ENCODE measurements at regions not wholly inside any gene's neighbourhood (a gene's known extent, or its start where the extent isn't known, plus 50 kb on each side); places are given as distances from the start of the nearest gene placed in this dataset.

DNA sequence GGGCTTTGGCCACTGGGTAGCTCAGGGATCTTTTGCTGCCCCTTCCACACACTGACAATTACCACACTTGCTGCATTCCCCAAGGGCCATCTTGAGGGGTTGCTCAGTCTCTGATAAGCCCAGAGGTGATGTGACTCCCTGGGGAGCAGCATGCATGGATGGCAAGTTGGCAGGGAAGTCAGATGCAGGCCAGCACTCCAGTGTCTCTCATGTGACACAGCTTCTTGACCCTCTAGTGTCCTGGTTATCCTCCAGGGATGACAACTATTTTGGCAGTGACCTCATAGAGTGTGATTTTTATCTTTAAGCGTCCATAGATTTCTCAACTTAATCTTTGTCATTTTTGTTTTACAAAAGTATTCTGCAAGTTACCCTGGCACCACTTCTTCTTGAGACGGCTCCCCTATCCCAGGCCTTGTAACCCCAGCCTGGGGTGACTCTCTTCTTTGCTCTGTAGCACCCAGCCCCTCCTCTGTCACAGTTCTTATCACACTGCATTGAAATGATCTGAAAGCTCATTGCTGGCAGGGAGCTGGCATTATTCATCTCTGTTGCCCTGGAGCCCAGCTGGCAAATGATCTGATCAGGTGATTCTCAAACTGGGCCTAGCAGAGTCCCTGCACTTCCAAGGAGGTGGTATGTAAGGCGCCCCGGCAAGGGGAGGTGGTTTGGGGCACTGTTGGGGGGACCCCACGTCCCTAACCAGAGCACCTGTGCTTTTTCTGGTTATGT is 72.6 kb downstream of the TENT5C start:
- no peak for DNase-seq

DNA sequence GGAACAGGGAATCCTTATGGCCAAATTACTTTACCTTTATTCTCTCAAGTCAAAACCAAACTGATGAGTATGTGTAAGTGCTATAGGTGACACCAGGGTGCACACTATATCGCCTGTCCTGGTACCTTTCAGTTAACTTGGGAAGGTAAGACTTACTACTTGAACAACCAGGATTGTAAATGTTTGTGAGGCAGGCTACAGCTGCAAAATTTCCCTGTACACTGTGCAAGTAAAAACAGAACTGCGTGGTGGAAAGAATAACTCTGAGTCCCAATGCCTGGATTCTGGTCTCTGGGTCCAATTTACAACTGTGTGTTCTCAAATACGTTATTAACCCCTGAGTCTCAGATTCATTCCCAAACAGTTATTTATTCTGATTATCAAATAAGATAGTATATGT is 73.5 kb downstream of the TENT5C start:
- DNase-seq: no peak

GRCh38 chr1:117679868-117680267 is 74.0 kb downstream of the TENT5C start:
- DNase-seq: no peak

DNA sequence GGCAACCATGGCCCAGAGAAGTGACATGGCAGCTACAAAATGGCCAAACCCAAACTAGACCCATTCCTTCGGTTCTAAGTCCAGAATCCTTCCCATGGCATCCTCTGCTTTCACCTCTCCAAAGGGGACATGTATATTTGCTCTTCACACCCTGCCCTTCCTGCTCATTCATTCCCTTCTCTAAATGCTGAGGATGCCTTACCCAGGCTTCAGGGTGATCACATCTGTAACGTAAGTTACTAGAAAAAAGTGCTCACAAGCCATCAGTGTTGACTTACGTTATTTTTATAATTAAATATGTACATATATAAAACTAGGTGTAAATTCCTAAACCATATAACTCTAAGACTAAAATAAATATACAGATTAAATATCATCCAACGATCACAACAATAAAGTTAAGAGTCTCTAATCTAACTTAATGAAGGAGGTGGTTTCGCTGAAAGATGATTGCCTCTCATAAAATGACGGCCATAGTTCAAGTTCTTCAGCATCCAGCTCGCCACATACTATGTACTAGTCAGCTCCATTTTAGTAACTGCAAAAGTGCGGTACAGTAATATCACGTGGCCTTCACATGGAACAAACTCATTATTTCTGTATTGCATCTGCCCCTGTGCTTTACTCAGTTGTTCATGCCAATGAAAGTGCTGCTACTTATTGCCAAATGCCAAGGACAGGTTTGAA is 74.6 kb downstream of the TENT5C start:
- no peak for DNase-seq

GRCh38 chr1:117681093-117681900 is 75.4 kb downstream of the TENT5C start:
- DNase-seq: no peak

- no peak for DNase-seq
Measured at GRCh38 chr1:117681901-117682250, 76.0 kb downstream of the TENT5C start.

GRCh38 chr1:117682372-117682771 is 76.5 kb downstream of the TENT5C start:
- no peak for DNase-seq

- DNase-seq: no peak
Measured at GRCh38 chr1:117683571-117684285, 77.9 kb downstream of the TENT5C start.

DNA sequence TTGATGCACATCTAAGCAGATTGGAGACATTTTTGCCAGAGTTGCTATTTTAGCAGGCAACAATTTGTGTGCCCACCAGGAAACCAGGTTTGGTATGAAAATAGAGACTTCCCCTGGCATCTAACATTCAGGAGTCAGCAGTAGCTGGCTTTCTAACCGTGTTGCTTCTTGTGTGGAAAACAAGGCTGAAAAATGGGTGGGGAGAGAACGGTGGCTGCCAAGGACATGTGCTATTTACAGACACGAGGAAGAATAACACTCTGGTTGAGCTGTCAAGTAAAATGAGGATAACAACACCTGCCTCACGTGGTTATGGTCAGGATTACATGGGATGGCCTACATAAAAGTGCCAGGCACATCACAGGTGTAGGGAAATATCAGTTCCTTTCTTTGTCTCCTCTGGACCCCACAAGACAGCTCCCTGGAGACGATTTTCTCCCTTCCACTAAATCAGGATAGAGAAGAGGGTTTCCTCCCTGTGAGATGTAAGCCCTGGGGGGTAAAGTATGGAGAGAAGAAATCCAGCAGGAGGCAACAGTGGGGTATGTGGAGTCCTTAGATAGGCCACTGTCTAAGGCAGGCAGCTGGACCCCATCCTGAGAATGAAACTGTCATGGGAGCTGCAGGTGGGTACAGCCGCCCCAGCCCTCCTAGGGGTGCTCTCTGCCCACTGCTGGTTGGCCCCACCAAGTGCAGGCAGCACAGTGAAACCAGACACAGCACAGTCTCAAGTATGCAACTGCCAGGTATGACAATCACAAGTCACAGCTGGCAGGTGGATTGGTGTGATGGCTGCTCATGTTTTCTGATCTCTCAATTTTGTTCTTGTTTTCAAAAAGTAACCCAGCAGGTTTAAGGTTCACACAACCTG is 80.3 kb downstream of the TENT5C start:
- no peak for DNase-seq

GRCh38 chr1:117686907-117687306 is 81.1 kb downstream of the TENT5C start:
- DNase-seq: peak; percentile 25

DNA sequence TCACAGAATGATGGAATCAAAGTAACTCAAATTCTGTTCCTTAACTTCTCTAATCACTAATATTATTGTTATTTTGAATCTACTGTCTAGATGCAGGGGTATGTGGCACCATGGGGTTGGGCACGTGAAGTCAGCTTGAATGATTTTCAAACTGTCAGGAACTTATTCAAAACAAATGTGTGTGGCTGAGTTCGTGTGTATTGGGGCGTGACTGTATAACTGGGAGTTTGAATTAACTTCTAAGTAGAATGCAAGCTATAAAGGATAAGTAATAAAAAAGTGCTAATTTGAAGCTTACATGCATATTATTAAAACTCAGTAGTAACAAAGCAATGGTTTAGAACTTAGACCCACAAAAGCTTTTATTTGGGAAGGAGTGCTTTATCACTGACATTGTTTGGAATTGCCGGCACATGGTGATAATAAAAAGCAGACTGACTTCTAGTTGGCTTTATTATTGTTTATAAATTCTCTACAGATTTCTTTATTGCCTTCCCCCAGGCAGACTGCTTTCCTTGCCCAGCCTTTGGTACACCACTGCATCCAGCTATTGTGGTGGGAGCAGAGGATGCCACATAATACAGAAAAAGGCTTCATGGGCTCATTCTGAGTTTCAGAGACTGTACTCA is 84.3 kb downstream of the TENT5C start:
- DNase-seq: no peak

DNA sequence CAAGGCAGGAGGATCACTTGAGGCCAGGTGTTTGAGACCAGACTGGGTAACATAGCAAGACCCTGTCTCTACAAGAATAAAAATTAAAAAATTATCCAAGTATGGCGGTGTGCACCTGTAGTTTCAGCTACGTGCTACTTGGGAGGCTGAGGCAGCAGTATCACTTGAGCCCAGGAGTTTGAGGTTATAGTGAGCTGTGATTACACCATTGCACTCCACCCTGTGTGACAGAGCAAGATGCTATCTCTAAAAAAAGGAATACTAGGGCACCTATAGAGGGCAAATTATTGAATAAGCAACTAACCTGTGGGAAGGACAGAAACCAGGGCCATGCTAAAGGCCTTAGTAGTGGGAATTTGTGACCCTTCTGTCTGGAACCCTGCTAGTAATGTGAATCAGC is 86.1 kb downstream of the TENT5C start:
- no peak for DNase-seq

DNA sequence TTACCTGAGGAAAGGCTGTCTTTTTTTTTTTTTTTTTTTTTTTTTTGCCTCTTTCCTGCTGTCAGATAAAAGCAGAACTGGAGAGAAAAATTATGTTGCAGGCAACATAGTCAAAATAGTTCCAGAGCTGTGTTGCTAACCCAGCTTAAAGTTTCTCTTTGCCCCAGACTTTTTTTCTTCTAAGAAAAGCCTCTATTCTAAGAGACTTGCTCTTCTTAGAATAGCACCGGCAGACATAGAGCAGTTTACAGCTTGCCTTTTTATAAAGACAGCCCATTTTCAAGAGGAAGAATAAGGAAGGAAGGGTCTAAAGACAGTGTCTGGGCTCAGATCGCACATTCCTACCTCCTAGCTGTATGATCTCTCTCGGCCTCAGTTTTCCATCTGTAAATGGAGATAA is 88.7 kb downstream of the TENT5C start:
- no peak for DNase-seq

DNA sequence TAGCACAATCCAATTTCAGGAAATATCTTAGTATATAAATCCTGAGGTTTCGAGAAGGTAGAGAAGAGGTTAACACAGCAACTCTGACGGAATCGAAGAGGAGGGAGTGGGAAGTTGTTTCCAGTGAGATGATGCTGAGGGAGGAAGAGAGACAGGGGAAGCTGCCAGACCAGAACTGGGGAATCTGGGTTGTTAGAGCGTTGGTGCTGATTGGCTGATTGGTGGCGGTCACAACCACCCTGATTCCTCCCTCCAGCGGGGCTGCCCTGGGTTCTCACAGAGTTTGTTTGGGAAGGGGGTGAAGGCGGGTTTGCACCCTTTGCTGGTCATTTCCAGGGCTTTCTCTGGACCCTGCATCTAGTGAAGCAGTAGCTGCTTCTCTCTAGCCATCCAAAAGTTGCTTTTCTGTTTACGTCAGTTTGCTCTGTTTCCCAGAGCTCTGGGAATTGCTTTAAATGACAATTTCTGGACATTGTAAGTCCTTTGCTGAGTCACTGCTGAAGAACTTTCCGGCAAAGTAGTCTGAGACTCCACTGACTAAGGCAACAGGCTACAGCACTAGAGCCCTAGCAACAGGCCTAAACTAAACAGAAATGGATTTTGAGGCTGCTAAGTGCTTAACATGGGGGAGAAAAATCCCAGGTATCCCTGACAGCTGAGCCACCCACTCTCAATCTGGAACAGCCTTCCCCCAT is 90.1 kb downstream of the TENT5C start:
- DNase-seq: peak; percentile 45

DNA sequence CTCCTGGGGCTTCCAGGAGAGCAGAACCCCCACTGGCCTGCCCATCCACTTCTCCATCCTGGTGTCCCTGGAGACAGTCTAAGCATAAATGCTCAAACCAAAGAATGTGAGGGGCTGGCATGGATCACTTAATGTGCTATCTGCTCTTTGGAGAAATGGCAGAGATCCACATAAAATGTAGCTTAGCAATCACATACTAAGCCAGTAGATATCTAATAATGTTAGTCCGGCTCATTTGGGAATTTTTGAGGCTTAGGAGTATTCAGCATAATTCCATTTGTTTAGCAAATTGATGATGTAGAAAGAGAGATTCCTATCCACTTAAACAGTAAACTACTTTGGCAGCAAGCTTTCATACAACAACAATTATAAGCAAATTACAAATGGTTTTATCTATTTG is 90.7 kb downstream of the TENT5C start:
- DNase-seq: no peak

- no peak for DNase-seq
Measured at GRCh38 chr1:117697220-117697781, 91.5 kb downstream of the TENT5C start.

GRCh38 chr1:117698398-117699160 is 92.7 kb downstream of the TENT5C start:
- no peak for DNase-seq

DNA sequence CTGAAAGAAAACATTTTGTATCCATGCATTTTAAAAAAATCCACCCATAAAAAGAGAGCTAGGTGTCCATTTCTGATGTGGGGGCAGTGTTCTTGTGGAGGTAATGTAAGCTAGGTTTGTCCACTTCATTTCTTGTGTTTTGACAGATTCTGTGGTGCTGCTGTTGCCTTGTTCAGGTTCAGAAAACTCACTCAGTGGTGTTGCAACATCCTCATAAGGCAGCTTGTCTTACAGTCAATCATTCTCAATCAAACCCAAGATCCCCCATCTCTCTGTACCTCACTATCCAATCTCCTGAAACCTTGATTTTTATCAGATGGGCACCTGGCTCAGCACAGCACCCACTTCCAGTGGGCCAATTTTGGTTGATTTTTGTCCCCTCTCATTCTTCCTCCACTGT is 94.1 kb downstream of the TENT5C start:
- no peak for DNase-seq

GRCh38 chr1:117702654-117703053 is 96.8 kb downstream of the TENT5C start:
- no peak for DNase-seq

- no peak for DNase-seq
Measured at GRCh38 chr1:117707371-117707770, 101.5 kb downstream of the TENT5C start.

Data from kidney glomerular epithelial cell (primary cell).